NCI-H524 (cell line): ENCODE measurements at regions not wholly inside any gene's neighbourhood (a gene's known extent, or its start where the extent isn't known, plus 50 kb on each side); places are given as distances from the start of the nearest gene placed in this dataset.
"Not testable (repeated sequence)": the region's sequence is repeated elsewhere in the genome, so short reads cannot be mapped to it uniquely, and the experiment has no call there.

Experiments
- DNase-seq, 2 experiments: peaks; one replicate each; lab custom pipeline; 2025; lab: John Stamatoyannopoulos, UW

- DNase-seq = not testable (repeated sequence)
Observed at GRCh38 chr9:65454034-65454433, 169.0 kb upstream of the FOXD4L5 start.

- DNase-seq = not testable (repeated sequence)
Observed at GRCh38 chr9:65449886-65450610, 165.0 kb upstream of the FOXD4L5 start.

DNA sequence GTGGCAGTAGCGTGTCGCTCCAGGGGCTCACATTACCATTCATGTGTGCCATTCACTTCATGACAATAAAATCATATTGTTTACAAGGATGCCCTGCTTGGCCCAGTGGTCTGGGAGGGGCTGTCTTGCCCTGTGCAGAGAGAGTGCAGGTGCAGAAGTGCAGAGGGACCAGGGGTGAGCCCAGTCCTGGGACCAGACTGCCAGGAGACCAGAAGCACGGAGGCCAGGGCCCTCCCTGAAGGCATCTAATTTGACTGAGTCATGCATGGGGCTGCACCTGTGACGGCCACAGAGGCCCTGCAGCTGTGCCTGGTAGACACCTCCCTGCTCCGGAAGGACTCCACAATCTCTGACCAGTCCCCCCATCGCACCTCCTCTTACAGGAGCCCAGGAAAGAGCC, 164.4 kb upstream of the FOXD4L5 start:
- no peak for DNase-seq

GRCh38 chr9:65447146-65447545, 162.1 kb upstream of the FOXD4L5 start:
- DNase-seq = not testable (repeated sequence)

GRCh38 chr9:65445991-65446390, 161.0 kb upstream of the FOXD4L5 start:
- DNase-seq = not testable (repeated sequence)

- no peak for DNase-seq
Observed at GRCh38 chr9:65444943-65445342, 159.9 kb upstream of the FOXD4L5 start.

DNA sequence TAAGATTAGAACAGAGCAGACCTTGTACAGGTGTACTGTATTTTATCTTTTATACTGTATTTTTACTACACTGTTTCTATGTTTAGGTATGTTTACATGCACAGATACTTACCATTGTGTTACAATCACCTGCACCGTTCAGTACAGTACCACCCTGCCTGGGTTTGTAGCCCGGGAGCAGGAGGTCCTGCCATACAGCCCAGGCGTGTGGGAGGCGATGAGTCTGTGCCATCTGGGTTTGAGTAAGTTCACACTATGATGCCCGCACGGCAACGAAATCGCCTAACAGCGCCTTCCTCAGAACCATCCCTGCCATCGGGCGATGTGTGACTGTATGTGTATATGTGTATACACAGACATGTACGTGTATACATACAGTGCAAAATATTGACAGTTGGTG, 157.1 kb upstream of the FOXD4L5 start:
- not testable (repeated sequence) for DNase-seq

DNA sequence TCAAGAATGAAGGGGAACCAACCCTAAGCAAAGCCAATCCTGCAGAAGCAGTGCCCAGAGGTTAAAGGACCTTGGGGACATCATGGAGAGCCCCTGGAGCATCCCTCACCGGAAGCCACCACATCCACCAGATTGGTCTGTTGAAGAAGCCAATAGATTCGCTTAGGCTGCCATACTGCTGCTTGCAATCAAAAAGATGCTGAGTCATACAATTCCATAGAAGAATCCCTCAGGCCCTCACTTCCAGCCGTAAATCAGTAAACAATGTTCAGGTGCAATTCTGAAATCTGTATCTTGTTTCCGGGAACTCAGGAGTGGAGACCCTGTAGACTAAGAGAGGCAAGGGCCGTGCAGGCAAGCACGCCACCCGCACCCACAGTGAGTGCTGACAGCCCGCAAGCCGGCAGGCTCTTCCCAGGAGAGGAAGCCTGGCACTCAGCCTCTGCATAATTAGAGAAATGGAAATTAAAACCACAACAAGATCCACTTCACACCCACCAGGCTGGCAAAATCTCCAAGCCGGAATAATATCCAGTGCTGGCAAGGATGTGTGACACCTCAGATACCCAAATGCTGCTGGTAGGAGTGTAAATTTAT, 156.4 kb upstream of the FOXD4L5 start:
- peak in 1 of 2 experiments; percentile 40 for DNase-seq

DNA sequence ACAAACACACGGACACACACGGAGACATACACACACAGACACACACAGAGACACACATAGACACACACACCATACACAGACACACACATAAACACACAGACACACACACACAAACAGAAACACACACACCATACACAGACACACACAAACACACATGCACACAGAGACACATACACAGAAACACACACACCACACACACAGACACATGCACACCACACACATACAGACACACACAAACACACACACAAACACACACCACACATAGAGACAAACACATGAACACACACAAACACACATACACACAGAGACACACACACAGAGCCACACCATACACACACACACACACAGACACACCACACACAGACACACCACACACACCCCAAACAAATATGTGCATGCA, 152.7 kb upstream of the FOXD4L5 start:
- no peak for DNase-seq

- no peak for DNase-seq
Observed at GRCh38 chr9:65435464-65435863, 150.5 kb upstream of the FOXD4L5 start.

DNA sequence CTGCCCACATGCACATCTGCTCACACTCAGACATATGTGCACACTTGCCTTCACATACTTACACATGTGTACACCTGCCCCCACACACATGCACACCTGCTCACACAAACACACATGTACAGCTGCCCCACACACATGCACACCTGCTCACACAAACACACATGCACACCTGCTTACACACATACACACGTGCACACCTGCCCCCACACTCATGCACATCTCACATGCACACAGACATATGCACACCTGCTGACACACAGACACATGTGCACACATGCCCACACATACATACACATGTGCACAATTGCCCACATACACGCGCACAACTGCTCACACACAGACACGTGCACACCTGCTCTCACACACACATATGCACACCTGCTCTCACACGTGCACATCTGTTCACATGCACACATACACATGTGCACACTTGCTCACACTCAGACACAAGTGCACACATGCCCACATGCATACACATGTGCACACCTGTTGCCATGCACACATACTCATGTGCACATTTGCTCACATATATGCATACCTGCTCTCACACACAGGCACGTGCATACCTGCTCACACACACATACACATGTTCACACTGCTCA, 147.8 kb upstream of the FOXD4L5 start:
- DNase-seq = no peak

DNA sequence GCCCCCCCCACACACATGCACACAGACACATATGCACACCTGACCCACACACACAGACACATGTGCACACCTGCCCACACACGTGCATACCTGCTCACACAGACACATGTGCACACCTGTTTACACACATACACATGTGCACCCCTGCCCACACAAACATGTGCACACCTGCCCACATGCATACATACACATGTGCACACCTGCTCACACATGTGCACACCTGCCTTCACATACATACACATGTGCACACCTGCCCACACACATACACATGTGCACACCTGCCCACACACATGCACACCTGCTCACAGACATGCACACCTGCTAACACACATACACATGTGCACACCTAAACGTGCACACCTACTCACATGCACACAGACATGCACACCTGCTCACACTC, 147.0 kb upstream of the FOXD4L5 start:
- no peak for DNase-seq

- no peak for DNase-seq
Observed at GRCh38 chr9:65430221-65430620, 145.2 kb upstream of the FOXD4L5 start.

- DNase-seq = not testable (repeated sequence)
Observed at GRCh38 chr9:65427361-65427760, 142.4 kb upstream of the FOXD4L5 start.

- DNase-seq = not testable (repeated sequence)
Observed at GRCh38 chr9:65426813-65427212, 141.8 kb upstream of the FOXD4L5 start.

- no peak for DNase-seq
Observed at GRCh38 chr9:65426231-65426630, 141.2 kb upstream of the FOXD4L5 start.

DNA sequence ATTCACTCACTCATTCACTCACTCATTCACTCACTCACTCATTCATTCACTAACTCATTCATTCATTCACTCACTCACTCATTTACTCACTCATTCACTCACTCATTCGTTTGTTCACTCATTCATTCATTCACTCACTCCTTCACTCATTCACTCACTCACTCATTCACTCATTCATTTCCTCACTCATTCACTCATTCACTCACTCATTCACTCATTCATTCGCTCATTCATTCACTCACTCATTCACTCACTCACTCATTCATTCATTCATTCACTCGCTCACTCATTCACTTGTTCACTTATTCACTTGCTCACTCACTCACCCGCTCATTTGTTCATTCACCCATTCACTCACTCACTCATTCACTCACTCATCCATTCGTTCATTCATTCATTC, 140.2 kb upstream of the FOXD4L5 start:
- not testable (repeated sequence) for DNase-seq

DNA sequence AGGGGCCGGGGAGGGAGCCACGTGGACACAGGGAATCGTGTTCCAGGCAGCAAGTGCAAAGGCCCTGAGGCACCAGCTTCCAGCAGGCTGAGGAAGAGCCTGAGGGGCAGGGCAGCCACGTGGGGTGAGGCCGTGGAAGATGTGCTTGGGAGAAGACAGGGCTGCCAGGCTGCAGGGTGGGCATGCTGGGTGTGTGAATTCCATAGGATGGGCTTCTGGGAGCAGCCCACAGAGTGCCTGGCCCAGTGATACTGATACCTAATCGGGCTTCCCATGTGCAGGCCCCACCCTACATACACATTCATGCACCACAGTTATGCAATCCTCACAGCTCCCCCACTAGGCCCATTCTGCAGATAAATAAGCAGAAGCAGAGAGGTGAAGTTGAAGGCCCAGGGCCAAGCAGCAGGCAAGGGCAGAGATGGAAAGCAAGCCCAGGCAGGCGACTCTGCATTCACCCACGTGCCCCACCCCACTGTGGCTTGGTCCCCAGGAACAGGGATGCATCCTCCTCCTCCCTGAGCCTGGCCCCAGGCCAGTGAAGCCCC, 139.5 kb upstream of the FOXD4L5 start:
- DNase-seq = not testable (repeated sequence)

- not testable (repeated sequence) for DNase-seq
Observed at GRCh38 chr9:65423691-65424436, 138.9 kb upstream of the FOXD4L5 start.

- not testable (repeated sequence) for DNase-seq
Observed at GRCh38 chr9:65422966-65423690, 138.1 kb upstream of the FOXD4L5 start.

DNA sequence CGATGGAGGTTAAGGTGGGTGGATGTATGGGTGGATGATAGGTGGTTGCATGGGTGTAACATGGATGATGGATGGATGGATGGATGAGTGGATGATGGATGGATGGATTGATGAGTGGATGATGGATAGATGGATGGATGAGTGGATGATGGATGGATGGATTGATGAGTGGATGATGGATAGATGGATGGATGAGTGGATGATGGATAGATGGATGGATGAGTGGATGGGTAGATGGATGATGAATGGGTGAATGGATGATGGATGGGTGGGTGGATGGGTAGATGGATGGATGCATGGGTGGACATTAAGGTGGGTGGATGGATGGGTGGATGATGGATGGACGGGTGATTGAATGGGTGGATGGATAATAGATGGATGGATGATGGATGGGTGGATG, 136.5 kb upstream of the FOXD4L5 start:
- not testable (repeated sequence) for DNase-seq

DNA sequence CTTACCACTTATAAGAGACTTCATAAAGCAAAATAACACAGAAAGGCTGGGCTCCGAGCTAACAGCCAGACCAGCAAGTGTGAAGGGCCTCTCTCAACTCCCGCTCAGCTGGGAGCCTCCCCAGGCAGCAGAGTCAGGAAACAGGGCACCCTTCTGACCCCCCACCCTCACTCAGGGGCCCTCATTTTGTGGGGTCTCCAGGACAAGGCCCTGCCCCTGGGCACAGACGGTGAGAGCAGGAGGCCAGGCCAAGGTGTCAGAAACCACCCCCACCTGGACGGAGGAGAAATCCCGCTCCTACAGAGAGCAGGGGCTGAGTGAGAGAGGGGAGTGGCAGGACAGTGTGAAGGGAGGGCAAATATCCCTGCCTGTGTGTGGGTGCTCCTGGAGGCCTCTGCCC, 135.8 kb upstream of the FOXD4L5 start:
- DNase-seq = no peak
